ENCODE measurements at regions not wholly inside any gene's neighbourhood (a gene's known extent, or its start where the extent isn't known, plus 50 kb on each side); places are given as distances from the start of the nearest gene placed in this dataset.

- no peak overlapping the region for H3K27ac ChIP-seq
- DNase-seq (ENCODE audit: low read depth, low spot score): no peak
Observed at GRCh38 chr7:31398815-31399214, 58.3 kb upstream of the NEUROD6 start.

- no peak for DNase-seq (ENCODE audit: low read depth, low spot score)
- no peak overlapping the region for H3K27ac ChIP-seq
Observed at GRCh38 chr7:31407178-31407676, 66.7 kb upstream of the NEUROD6 start.

DNA sequence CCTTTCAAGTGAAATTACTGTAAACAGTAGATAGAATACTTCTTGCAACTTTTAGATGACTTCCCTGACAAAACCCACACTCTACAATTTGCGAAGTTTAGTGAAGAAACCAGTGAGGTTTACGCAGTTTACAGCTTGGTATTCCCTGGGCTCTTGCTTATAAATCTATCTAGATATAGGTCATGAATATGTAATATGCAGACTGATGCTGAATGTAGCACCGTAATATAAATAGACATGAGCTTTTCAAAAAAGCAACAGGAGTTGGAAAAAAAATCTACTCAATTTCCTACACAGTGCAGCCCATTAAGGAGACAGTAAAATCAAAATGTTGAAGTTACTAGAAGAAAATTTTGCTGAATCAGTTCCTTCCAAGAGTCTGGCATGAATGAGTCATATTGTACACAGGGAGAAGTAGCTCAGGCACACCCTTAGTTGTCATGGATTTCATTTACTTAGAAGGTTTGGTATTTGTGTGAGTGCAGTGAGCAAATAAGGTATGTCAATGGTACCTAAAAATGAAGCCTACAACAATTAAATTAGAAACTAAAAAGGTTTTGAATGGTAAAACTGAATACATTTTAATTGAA, 67.7 kb upstream of the NEUROD6 start:
- DNase-seq (ENCODE audit: low read depth, low spot score): peak; percentile 64
- H3K27ac ChIP-seq: peak overlapping the region; percentile 49

DNA sequence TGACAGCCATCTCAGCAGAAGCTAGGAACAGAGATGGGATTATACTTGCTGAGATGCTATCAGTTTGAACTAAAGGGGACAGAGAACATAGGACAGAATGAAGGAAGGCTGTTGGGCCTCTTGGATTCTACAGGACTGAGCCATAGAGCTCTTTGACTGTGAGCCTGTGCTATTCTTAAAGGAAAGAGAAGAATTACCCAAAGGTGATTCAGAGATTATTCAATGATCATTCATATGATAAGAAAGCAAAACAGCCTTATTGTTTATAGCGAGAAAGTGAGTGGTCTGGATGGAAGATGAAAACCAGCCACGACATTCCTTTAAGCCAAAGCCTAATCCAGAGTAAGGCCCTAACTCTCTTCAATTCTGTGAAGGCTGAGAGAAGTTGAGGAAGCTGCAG, 69.7 kb upstream of the NEUROD6 start:
- no peak for DNase-seq (ENCODE audit: low read depth, low spot score)
- H3K27ac ChIP-seq: peak overlapping the region; percentile 11

DNA sequence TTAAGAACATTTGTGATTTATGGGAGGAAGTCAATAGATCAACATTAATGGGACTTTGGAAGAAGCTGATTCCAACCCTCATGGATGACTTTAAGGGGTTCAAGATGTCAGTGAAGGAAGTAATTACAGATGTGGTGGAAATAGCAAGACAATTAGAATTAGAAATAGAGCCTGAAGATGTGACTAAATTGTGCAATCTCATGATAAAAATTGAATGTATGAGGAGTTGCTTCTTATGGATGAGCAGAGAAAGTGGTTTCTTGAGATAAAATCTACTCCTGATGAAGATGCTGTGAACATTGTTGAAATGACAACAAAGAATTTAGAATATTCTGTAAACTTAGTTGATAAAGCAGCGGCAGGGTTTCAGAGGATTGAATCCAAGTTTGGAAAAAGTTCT, 70.9 kb upstream of the NEUROD6 start:
- DNase-seq (ENCODE audit: low read depth, low spot score): no peak

DNA sequence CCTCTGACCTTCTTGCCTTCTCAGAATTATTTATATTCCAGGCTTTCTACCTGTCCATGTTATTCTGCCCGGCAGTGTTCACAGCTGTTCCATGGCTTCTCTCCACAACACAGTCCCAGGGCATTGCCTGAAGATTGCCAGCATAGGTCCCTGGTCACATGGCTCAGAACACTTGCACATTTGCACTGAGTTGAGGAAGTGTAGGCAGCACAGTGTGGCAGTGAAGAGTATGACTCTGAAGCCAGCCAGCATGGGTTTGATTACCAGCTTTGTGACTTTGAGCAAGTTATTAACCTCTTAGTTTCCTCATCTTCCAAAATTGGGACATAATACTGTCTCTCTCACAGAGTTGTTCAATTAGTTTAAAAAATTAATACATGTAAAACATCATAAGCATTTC, 73.2 kb upstream of the NEUROD6 start:
- H3K27ac ChIP-seq: no peak overlapping the region
- no peak for DNase-seq (ENCODE audit: low read depth, low spot score)

More for the DNA sequence above, 70.9 kb upstream of the NEUROD6 start:
- H3K27ac ChIP-seq: no peak overlapping the region

GRCh38 chr7:31416381-31416870, 75.9 kb upstream of the NEUROD6 start:
- no peak overlapping the region for H3K27ac ChIP-seq
- DNase-seq (ENCODE audit: low read depth, low spot score): no peak

DNA sequence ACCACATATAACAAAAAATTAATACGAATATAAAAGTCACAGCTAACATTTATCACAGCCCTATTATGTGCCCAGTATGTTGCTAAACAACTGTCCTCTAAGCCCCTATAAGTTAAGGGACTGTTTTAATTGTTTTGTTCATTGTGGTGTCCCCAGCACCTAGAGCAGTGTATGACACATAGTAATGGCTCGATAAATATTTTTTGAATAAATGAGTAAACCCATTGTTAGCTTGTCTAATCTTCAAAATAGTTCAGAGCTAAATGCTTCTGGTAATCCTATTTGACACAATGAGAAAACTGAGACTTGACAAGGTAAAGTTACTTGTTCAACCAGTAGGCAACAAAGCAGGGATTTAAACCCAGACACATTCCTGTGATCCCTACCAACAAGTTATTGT, 78.4 kb upstream of the NEUROD6 start:
- no peak for DNase-seq (ENCODE audit: low read depth, low spot score)
- no peak overlapping the region for H3K27ac ChIP-seq

- DNase-seq (ENCODE audit: low read depth, low spot score): no peak
- H3K27ac ChIP-seq: no peak overlapping the region
Observed at GRCh38 chr7:31419505-31420055, 79.1 kb upstream of the NEUROD6 start.

DNA sequence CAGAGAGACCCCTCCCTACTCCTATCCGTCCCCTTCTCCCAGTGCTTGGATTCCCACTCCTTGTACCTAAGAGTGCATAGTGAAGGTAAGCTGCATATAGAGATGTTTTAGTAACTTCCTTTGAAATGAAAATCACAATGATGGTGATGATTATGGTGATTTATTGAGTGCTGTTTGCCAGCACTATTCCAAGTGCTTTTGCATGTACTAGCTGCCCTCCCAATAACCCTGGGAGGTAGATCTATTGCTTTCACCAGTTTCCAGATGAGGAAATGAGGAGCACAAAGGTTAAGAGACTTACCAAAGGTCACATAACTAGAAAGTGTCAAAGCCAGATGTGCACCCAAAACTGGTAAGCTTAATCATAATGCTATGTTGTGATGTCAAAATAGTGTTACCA, 80.4 kb upstream of the NEUROD6 start:
- DNase-seq (ENCODE audit: low read depth, low spot score): no peak
- H3K27ac ChIP-seq: no peak overlapping the region

GRCh38 chr7:31421607-31422006, 81.1 kb upstream of the NEUROD6 start:
- DNase-seq (ENCODE audit: low read depth, low spot score): no peak
- no peak overlapping the region for H3K27ac ChIP-seq

DNA sequence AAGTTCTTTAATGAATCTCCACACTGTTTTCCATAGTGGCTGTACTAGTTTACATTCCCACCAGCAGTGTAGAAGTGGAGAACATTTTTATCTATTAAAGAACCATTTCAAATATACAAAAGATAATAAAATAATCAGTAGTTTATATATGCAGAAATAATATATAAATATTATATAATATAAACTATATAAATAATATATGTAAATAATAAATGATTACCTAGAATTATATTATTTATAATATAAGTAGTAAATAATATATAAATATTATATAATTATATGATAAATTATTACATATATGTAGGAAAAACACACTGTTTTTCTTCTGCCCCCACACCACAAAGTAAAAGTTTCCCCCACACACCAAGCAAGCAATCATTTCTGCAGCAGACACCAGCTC, 83.5 kb upstream of the NEUROD6 start:
- no peak for DNase-seq (ENCODE audit: low read depth, low spot score)
- no peak overlapping the region for H3K27ac ChIP-seq

GRCh38 chr7:31432176-31432575, 81.7 kb upstream of the ITPRID1 start:
- DNase-seq (ENCODE audit: low read depth, low spot score): no peak
- H3K27ac ChIP-seq: peak overlapping the region; percentile 27

- no peak for DNase-seq (ENCODE audit: low read depth, low spot score)
- H3K27ac ChIP-seq: peak overlapping the region; percentile 27
Observed at GRCh38 chr7:31432836-31433340, 81.0 kb upstream of the ITPRID1 start.

DNA sequence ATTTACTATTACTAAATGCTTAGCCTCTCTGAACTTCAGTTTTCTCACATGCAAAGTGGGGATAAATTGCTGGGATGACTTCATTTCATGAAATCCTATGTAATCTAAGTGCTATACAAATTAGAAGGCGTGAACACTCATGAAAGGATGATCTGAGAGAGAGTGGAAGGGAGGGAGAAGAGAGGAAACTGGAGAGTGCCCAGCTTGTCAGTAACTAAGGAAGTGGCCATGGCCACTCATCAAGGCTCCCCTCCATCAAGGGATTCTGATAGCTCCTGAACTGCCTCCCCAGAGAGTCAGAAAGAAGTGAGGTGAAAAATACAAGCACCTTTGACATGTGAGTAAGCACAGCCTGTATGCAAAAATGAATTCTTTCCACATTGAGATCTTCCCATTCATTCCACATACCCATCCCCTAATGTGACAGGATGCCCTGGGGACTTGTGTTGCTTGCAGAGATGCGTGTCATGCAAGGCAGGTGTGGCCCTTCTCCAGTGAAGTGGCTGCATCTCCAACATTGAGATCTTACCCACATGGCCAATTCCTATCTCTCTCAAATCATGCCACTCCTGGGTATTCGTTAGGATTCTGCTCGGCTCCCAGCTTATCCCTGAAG, 76.5 kb upstream of the ITPRID1 start:
- H3K27ac ChIP-seq: no peak overlapping the region
- DNase-seq (ENCODE audit: low read depth, low spot score): no peak

DNA sequence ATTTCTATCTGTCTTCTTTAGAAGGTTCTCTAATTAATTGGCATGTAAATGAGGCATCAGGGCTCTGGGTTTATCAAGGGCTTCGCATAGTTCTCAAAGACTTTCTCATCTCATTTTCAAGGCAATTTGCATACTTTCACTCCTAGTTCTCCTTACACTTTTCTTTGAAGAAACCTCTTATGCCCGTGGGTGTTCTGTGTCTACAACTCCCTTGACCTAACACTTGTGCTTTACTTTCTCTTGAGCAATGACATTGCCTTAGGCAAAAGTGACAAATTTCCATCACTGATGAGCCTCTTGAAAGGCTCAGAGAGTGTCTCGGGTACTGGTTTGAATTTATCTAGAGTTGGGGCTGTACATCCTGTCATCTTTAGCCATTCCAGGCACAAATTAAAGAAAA, 74.7 kb upstream of the ITPRID1 start:
- no peak for DNase-seq (ENCODE audit: low read depth, low spot score)
- H3K27ac ChIP-seq: no peak overlapping the region

GRCh38 chr7:31440511-31440910, 73.4 kb upstream of the ITPRID1 start:
- no peak for DNase-seq (ENCODE audit: low read depth, low spot score)

DNA sequence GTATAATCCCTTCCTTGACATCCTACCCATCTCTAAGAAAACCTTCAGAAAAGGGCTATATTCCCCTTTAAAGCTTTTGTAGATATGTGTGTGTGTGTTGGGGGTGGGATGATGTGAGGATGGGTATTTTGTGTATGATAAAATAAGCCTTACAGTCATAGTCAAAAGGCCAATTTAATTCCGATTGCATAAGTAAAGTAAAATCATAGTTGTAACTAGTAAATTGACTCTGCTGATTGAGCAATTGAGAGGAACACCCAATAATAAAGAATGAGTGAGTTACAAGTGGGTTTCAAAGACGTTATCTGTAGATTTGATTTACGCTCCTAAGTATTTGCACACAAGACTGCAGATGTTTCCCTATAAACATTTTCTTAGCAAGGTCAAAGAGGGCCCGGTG, 71.3 kb upstream of the ITPRID1 start:
- H3K27ac ChIP-seq: no peak overlapping the region
- DNase-seq (ENCODE audit: low read depth, low spot score): no peak

More at GRCh38 chr7:31440511-31440910, 73.4 kb upstream of the ITPRID1 start:
- no peak overlapping the region for H3K27ac ChIP-seq

DNA sequence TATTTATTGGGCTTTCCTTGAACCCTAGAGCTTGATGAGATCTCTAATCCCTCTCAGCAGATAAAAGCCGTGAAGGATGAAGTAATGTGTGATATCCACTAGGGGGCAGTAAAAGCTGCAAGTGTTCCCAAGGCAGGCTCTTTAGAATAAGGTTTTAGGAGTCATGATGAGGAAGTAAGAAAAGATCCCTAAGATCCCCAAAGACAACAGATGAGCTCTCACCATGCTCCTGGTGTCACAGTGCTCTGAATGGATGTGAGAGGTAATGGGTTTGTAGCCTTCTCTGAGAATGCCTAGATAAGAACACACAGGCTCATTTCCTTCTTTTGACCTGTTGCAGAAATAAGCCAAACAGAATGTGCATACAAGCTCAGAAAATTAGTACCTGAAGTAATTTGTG, 70.4 kb upstream of the ITPRID1 start:
- H3K27ac ChIP-seq: no peak overlapping the region
- DNase-seq (ENCODE audit: low read depth, low spot score): no peak

- no peak overlapping the region for H3K27ac ChIP-seq
- DNase-seq (ENCODE audit: low read depth, low spot score): no peak
Observed at GRCh38 chr7:31444196-31444595, 69.7 kb upstream of the ITPRID1 start.

- DNase-seq (ENCODE audit: low read depth, low spot score): no peak
- no peak overlapping the region for H3K27ac ChIP-seq
Observed at GRCh38 chr7:31445686-31446355, 68.1 kb upstream of the ITPRID1 start.

Data from epithelial cell of prostate (primary cell).